Activated B cell treated with CpG ODN at 0.5 μM for 24 hours (primary cell): ENCODE measurements at regions not wholly inside any gene's neighbourhood (a gene's known extent, or its start where the extent isn't known, plus 50 kb on each side); places are given as distances from the start of the nearest gene placed in this dataset.
"Not testable (repeated sequence)": the region's sequence is repeated elsewhere in the genome, so short reads cannot be mapped to it uniquely, and the experiment has no call there.

Experiments used
- ATAC-seq: fragments of 200-7000 bp; cut with Tn5 transposase; one replicate; pipeline ENCODE4 v1.10.0; 2021; ENCODE audit warnings: low read depth, mild to moderate bottlenecking, moderate library complexity
- CTCF ChIA-PET: fragments of 350-600 bp; sonication (Branson Sonifier 250); formaldehyde crosslinking; loops from one replicate; lab custom pipeline; 2021; ENCODE audit warnings: antibody characterized with exemption; lab: Charles Lee
- POLR2A ChIA-PET: fragments of 350-600 bp; sonication (Branson Sonifier 250); formaldehyde crosslinking; loops from one replicate; lab custom pipeline; 2021; ENCODE audit warnings: antibody characterized with exemption; lab: Charles Lee
- DNase-seq: peaks from one replicate; pipeline ENCODE4 v3.0.0; 2022
- H3K27ac Mint-ChIP-seq: one replicate; pipeline ENCODE4 v1.8.0; 2020; ENCODE audit warnings: mixed read lengths
- H3K27me3 Mint-ChIP-seq: one replicate; pipeline ENCODE4 v1.8.0; 2021; ENCODE audit warnings: mixed read lengths
- H3K36me3 Mint-ChIP-seq: one replicate; pipeline ENCODE4 v1.8.0; 2021; ENCODE audit warnings: low read depth, mixed read lengths
- H3K4me1 Mint-ChIP-seq: one replicate; pipeline ENCODE4 v1.8.0; 2021; ENCODE audit warnings: mixed read lengths
- H3K4me3 Mint-ChIP-seq: one replicate; pipeline ENCODE4 v1.8.0; 2020; ENCODE audit warnings: mild to moderate bottlenecking, mixed read lengths
- H3K9me3 Mint-ChIP-seq: one replicate; pipeline ENCODE4 v1.8.0; 2020; ENCODE audit warnings: mixed read lengths
- CTCF ChIP-seq: fragments of 200-600 bp; IDR thresholded peaks from one replicate; pipeline ENCODE4 v1.8.0; 2022; ENCODE audit warnings: antibody characterized with exemption, mild to moderate bottlenecking
- intact Hi-C: fragments of 100-400 bp; cut with micrococcal nuclease; formaldehyde crosslinking; loops from one replicate; pipeline ENCODE4 v1.15.1; 2024

GRCh38 chr18:78482378-78482777 lies 497.2 kb upstream of the SALL3 start:
- no peaks in the 10 kb centered on the region for H3K9me3 Mint-ChIP-seq
- TF ChIP-seq CTCF, result no peak
- ChIA-PET CTCF (no interaction called here), POLR2A (no interaction called here)
- H3K4me1 Mint-ChIP-seq, result no peaks in the 10 kb centered on the region
- no peak for ATAC-seq
- H3K27me3 Mint-ChIP-seq, result no peaks in the 10 kb centered on the region
- no peak for DNase-seq
- H3K4me3 Mint-ChIP-seq, result no peak overlapping the region
- no peak overlapping the region for H3K27ac Mint-ChIP-seq
- H3K36me3 Mint-ChIP-seq, result no peaks in the 10 kb centered on the region
- intact Hi-C loops, result no loop called here

- no peak for DNase-seq
- H3K36me3 Mint-ChIP-seq, result no peaks in the 10 kb centered on the region
- H3K27ac Mint-ChIP-seq, result no peak overlapping the region
- CTCF ChIA-PET, result no interaction called here
- H3K4me3 Mint-ChIP-seq, result no peak overlapping the region
- peaks cover 5% of the 10 kb centered on the region for H3K9me3 Mint-ChIP-seq
- H3K27me3 Mint-ChIP-seq, result no peaks in the 10 kb centered on the region
- no peak for TF ChIP-seq CTCF
- ATAC-seq, result no peak
- no peaks in the 10 kb centered on the region for H3K4me1 Mint-ChIP-seq
- intact Hi-C loops, result no loop called here
- POLR2A ChIA-PET, result no interaction called here
These were observed 492.0 kb upstream of the SALL3 start for GRCh38 chr18:78487649-78488048.

- H3K9me3 Mint-ChIP-seq, result peaks cover 7% of the 10 kb centered on the region
- H3K27ac Mint-ChIP-seq, result no peak overlapping the region
- H3K4me3 Mint-ChIP-seq, result no peak overlapping the region
- ATAC-seq, result no peak
- intact Hi-C loops, result no loop called here
- no peak for DNase-seq
- no peaks in the 10 kb centered on the region for H3K27me3 Mint-ChIP-seq
- no peak for TF ChIP-seq CTCF
- H3K36me3 Mint-ChIP-seq, result no peaks in the 10 kb centered on the region
- POLR2A ChIA-PET, result no interaction called here
- H3K4me1 Mint-ChIP-seq, result no peaks in the 10 kb centered on the region
- CTCF ChIA-PET, result no interaction called here
These were observed 487.4 kb upstream of the SALL3 start for GRCh38 chr18:78492064-78492812.

- Mint-ChIP-seq H3K4me3 (no peak overlapping the region), H3K27ac (no peak overlapping the region), H3K27me3 (no peaks in the 10 kb centered on the region), H3K4me1 (no peaks in the 10 kb centered on the region), H3K36me3 (no peaks in the 10 kb centered on the region), H3K9me3 (peaks cover 7% of the 10 kb centered on the region)
- intact Hi-C loops, result no loop called here
- CTCF ChIA-PET, result no interaction called here
- DNase-seq, result no peak
- POLR2A ChIA-PET, result no interaction called here
- no peak for ATAC-seq
- TF ChIP-seq CTCF, result no peak
These were observed 486.7 kb upstream of the SALL3 start for GRCh38 chr18:78492813-78493371.

- POLR2A ChIA-PET, H3K4me3 Mint-ChIP-seq, DNase-seq, H3K27ac Mint-ChIP-seq, intact Hi-C loops, ATAC-seq, H3K4me1 Mint-ChIP-seq, H3K36me3 Mint-ChIP-seq, H3K27me3 Mint-ChIP-seq, H3K9me3 Mint-ChIP-seq, CTCF ChIA-PET: not testable (repeated sequence)
These were observed 486.1 kb upstream of the SALL3 start for GRCh38 chr18:78493490-78493889.
